GM18505 (cell line): ENCODE measurements at regions not wholly inside any gene's neighbourhood (a gene's known extent, or its start where the extent isn't known, plus 50 kb on each side); places are given as distances from the start of the nearest gene placed in this dataset.

ENCODE experiments used
- ATAC-seq: cut with Tn5 transposase; IDR thresholded peaks from one replicate; pipeline ENCODE4 v1.9.1; 2021; ENCODE audit not compliant: unreplicated experiment
- POLR2A ChIP-seq: IDR thresholded peaks from 4 replicates; pipeline ENCODE4 v1.6.1; 2011; ENCODE audit warnings: borderline replicate concordance; ENCODE audit not compliant: insufficient read depth, insufficient read length; ENCODE audit errors: extremely low read depth

DNA sequence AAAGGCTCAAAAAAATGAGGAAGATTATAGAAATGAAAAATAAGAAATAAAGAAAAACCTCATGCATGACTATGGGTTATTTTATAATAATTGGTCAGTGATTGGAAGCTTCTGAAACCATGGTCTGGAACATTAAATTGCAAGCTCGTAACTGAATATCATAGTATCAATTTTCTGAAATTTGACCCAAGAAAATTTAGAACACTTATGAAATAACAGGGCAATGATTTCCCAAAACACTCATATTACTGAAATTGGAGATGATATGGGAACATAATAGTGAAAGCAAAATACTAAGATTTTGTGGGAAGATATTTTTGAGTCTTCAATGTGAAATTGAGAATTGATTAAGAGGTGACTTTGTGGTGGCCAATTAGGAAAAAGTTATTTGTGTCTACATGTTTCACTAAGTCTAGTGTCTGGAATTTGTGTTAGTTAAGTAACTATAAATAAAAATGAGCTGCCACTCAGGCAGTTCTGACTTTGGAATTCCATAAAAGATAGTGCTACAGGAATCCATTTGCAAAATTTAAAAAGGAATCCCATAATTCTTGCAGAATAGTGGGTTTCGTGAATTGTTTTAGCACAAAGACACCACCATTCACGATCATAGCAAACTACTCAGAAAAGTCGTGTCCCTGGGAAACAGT is 603.0 kb downstream of the LMO7 start:
- TF ChIP-seq POLR2A: no peak
- ATAC-seq: no peak

DNA sequence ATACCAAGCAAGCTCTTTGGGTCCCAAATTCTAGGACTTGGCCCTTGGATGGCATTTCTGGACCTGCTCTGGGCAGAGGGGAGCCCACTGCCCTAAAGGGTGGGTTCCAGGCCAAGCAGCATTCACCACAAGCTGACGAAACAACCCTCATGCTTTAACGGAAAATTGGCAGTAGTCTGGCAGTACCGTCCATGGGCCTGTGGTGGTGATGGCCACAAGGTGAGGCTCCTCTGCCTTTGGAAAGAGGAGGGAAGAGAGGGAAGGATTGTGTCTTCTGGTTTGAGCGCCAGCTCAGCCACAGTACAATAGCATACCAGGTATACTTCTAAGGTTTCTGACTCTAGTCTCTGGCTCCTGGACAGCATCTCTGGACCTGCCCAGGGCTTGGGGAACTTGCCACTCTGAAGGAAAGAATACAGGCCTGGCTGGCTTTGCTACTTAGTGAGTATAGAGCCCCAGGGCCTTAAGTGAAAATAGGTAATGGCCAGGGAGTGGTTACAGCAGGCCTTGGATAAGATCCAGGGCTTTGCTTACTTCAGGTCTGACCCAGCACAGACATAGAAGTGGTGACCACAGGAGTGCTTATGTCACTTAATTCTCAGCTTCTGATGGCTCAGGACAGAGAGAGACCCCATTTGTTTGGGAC is 595.5 kb downstream of the LMO7 start:
- no peak for TF ChIP-seq POLR2A
- ATAC-seq: no peak

DNA sequence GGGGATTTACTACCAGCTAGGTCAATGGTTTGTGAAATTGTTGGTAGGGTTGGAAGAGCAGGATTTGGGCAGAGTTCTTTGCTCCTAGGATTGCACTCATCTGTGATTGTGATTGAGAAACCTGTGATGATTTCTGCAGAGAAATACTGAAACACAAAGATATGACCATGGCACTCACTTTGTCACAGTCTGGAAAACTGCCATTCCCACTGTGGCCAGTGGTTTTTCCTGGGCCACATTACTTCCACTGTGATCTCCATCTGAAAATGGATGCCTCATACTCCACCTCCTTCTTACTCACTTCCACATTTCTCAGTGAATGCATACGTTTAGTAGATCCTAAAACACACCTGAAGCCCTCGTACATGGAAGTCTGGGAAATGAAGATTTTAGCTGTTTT is 593.2 kb downstream of the LMO7 start:
- TF ChIP-seq POLR2A: no peak
- ATAC-seq: no peak

DNA sequence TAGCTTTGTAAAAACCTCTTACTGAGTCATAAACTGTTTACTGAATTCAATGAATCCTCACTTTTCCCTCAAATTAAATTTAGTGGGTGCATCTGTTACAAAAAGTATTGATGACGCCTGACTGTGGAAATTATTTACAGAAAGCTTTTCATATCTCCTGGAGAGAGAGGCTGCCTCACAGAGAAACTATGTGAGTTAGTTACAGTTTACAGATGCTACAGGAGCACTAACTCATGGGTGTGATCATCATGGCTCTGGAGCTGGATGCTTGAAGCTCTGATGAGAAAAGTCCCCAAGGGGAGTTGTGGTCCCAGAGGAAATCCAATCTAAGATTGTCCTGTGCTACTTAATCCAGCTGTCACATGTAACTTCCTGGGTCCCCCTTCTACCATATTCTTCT is 590.8 kb downstream of the LMO7 start:
- ATAC-seq: no peak
- no peak for TF ChIP-seq POLR2A

DNA sequence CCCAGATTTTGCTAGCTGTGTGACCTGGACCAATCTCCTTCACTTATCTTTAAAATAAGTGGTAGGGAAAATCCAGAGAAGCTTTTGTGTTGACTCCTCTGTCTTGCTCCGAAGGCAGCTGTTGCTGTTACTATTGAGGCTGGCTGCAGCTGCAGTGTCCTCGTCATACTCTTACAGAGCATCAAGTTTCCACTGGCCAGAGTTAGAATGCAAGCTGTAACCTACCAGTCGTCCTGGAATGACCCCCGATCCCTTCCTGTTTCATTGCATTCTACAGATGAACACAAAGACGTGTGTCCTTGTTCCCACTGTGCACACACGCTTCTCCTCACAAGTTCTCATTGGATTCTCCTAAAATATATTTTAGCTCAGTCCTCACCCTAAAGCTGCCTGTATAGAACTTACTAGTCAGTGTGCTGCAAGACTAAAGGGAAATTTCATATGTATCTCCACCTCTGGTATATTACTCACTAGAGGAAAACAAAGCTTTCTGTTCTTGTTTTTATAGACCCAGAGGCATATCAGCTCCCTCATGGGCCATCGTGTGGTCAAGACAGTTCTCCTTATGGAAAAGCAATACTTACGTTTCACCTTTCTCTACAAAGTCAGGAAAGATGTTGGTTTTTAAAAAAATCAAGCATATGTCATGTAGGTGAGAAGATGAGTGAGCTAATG is 589.8 kb downstream of the LMO7 start:
- TF ChIP-seq POLR2A: no peak
- no peak for ATAC-seq

DNA sequence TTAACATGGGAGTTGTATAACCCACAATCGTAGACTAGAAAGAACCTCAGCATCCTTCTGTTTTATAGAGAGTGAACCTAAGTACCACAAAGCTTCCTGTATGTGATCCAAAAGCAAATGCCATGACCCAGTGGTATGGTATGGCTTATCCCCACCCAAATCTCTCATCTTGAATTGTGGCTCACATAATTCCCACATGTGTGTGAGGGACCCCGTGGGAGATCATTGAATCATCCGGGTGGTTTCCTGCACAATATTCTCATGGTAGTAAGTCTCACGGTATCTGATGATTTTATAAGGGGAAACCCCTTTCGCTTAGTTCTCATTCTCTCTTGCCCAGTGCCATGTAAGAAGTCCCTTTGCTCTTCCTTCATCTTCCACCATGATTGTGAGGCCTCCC is 587.9 kb downstream of the LMO7 start:
- no peak for ATAC-seq
- no peak for TF ChIP-seq POLR2A

DNA sequence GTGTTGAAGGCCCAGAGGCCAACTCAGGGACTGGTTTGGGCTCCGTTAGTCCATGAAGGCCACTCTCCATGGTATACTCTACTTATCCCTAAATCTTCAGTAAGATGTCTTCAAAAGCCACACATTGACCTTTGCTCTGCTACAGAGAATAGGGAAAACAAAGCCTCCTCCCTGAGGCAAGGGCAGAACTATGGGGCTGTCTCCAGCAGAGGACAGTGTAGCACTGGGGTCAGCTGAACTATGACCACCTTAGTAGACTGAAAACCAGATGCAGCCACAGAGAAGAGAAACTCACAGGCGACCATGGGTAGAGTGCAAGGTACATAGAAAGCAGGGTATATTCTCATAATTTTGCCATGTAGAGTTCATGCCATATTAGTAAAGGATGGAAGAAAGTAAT is 587.4 kb downstream of the LMO7 start:
- no peak for ATAC-seq
- TF ChIP-seq POLR2A: no peak

DNA sequence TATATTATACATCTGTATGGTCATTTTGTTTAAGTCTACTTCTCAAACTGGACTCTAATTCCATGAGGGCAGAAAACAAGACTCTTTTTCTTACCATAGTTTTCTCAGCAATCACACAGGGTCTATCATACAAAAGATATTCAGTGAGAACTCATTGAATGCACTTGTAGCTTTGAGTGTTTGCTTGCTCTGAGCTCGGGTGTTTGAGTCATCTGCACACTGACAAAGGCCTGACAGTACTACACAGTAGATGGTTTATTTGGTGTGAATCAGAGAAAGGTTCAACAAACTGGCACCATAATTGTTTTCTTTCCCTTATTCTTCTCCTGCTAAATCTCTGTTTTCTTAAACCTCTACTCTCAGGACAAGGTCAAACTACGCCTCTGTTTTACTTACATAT is 586.4 kb downstream of the LMO7 start:
- TF ChIP-seq POLR2A: no peak
- ATAC-seq: no peak

DNA sequence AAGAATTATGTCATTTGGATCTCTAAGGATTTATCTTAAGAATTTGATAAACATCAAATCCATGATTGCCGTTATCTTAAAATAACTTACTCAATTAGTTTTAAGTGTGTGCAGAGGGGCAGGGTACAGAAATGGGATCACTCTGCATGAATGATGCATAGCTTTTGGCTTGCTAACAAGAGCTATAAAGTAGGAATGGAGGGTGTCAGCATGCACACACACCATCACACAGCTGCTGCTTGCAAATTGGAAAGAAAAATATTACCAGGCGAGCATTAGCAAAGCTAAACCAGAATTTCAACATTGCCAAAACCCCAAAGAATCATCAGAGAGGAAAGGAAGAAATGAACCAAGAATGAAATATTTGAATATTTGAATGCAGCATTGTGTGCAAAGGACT is 580.6 kb downstream of the LMO7 start:
- TF ChIP-seq POLR2A: no peak
- ATAC-seq: no peak

DNA sequence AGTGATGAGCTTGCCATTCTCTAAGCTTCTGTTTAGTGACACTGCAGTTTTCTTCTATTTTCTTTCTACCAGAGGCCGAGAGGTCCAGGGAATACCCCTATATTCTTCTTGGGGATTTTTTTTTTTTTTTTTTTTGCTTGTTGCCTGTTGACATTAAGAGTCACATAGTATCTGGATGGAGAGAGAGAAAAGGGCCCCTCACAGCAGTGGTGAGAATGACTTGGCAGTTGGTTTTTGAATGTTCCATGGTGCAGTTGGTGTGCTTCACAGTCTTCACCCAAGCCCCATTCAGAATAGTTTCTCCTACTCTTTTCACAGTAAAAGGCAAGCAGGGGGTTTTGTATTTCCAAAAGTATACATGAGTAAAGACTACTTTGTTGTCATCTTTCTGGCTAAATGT is 577.9 kb downstream of the LMO7 start:
- no peak for ATAC-seq
- no peak for TF ChIP-seq POLR2A

DNA sequence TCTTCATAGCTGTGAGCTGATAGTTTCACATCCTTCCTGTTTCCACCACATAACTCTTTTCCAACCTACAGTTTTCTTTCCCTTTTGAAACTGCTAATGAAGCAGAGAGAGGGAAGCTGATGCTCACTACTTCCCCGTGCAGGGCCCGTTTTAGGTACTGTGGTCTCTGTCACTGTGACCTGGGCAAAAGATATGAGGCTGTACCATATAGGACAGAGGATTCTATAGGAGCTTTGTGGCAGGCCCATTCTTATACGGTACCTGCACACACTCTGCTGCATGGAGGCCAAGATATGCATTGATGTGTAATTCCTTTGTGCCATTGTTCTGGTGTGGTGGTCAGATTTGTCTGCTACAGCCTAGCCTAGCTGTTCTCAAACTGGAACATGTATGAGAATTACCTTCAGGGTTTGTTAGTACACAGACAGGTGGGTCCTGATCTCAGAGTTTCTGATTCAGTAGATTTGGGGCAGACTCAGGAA is 577.3 kb downstream of the LMO7 start:
- TF ChIP-seq POLR2A: no peak
- ATAC-seq: peak; percentile 67

DNA sequence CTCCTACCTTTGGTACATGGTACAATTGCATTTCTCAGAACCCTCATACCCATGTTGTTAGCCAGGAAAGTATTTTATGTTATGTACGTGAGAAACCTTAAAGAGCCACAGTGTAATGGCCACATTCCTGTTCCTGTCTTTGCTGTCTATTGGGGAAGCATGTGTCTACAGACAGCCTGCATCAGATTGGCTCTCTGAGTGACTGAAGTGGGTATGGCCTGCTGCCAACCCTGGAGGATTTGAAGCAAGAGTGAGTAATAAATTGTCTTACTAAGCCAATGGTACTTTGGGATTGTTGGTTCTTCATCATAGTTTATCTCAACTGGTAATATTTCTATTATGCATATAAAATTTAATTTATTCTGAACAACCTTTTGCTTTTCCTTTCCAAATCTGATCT is 574.1 kb downstream of the LMO7 start:
- no peak for TF ChIP-seq POLR2A
- ATAC-seq: no peak

DNA sequence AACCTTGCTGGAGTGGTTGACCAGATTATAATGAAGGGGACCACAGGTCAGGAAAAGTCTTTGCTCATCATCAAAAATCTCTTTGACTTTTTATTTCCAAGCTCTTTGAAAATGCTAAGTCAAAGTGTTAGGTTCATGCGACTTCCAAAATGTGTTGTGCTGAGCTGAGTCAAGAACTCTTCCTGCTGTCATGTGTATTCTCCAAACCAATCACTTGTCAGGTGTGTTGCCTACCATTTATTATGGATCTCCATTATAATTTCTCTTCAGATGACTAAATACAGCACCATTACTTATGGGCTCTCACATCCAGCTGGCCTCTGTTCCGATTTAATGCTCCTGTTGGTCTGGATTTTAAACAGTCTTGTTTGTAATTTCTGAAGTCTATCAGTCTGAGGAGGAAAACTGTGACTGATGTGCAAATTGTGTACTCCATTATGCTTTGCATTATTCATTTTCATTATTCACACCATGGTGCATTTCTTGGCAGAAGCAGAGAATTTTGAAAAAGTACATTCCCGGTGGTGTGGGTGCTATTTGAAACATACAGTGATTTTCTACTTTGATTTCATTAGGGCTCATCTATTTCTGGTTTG is 562.5 kb downstream of the LMO7 start:
- no peak for TF ChIP-seq POLR2A
- ATAC-seq: no peak
